CMK (cell line): ENCODE measurements at regions not wholly inside any gene's neighbourhood (a gene's known extent, or its start where the extent isn't known, plus 50 kb on each side); places are given as distances from the start of the nearest gene placed in this dataset.

Experiments used
- DNase-seq: peaks from one replicate; pipeline ENCODE4 v3.0.0-alpha.2; 2010; ENCODE audit warnings: low read depth

GRCh38 chr19:30634131-30634830 lies 262.1 kb downstream of the ZNF536 start:
- no peak for DNase-seq

GRCh38 chr19:30631033-30631370 lies 258.8 kb downstream of the ZNF536 start:
- no peak for DNase-seq

DNA sequence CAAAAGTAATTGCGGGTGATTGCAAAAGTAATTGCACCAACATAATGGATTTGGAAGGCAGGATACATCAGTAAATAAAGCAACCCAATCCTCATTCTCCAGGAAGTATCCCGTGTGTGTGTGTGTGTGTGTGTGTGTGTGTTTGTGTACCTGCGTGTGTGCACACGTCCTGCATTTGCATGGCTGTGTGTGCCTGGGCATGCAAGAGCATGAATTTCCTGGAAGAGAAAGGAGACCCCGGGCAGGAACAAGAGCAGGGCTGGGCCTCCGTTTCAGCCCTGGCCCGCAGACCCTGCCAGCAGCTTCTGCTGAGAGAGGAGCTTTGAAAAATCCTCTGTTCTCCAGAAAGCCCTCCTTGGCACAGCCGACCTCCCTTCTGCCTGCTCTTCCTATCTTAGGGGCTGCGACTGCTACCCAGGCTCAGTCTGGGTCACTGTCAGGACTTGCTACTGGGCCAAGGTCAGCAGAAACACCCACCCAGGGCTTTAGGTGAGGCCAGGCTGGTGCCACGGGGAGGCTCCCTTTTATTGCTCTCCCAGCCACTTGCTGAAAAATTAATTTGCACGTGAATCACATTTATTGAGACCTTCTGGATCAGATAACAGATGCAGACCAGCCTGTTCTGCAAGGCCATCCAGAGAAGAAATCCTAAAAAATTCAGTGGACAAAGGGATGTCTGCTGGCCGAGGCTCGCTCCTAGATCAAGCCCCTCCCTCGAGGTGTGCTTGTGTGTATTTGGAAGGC lies 258.3 kb downstream of the ZNF536 start:
- DNase-seq, result no peak

GRCh38 chr19:30629086-30629485 lies 256.9 kb downstream of the ZNF536 start:
- DNase-seq, result no peak

DNA sequence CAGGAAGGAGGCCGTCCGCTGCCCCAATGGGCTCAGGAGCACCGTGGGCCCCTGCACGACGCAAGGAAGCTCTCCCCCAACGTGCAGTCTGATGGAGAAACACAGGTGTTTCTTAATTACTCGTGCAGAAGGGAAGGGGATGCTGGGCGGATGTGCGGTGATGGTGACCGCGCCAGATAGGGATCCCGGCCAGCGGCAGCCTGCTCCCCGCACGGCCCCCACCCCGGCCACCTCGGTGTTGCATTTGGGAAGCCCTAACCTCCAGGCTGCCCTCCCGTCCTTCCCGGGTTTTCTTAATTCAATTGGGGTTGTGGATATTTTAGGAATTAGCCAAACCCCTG lies 254.4 kb downstream of the ZNF536 start:
- DNase-seq, result no peak

- no peak for DNase-seq
Measured at GRCh38 chr19:30625947-30626625, 253.9 kb downstream of the ZNF536 start.

- no peak for DNase-seq
Measured at GRCh38 chr19:30622276-30622675, 250.1 kb downstream of the ZNF536 start.

DNA sequence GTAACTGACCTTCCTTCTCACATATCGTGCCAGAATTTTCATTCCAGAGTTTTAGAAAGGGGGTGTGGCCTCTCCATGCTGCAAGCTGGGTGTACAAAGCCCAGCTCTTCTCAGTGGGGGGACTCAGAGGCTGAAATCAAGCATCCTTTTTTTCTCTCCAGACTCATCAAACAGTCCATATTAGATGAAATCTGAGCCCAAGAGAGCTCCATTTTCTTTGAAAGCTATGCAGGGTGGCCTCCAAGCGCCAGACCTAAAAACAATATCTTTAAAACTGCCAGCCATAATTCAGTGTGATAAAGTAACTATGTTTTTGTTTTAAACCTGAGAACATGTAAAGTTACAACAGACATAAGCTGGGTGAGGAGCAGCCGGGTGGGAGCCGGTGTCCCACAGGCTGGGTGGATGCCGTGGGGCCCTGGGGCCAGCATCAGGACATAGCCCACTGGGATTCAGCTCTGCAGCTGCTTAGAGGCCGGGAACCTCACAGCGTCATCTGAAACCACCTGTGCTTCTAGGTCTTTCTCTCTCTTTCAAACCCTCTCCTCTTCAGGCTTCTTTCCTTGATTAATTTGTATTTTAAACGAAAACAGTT lies 249.2 kb downstream of the ZNF536 start:
- DNase-seq, result no peak

DNA sequence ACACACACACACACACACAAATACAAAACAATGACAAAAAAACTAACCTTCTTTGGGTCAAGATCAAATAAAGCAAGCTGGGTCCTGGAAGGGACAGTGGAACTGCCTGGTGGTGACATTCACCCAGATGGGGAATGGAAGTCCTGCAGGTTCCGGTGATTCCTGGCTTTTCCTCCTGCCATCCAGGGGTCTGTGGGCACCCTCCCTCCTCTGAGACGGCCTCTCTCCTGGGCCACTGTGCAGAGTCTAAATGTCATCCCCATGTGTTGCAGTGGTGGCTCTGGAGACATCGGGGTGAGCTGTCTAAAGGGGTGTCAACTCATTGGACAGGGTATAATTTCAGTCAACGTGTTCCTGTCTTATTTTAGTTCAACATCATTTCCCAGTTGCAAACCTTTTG lies 248.2 kb downstream of the ZNF536 start:
- no peak for DNase-seq

DNA sequence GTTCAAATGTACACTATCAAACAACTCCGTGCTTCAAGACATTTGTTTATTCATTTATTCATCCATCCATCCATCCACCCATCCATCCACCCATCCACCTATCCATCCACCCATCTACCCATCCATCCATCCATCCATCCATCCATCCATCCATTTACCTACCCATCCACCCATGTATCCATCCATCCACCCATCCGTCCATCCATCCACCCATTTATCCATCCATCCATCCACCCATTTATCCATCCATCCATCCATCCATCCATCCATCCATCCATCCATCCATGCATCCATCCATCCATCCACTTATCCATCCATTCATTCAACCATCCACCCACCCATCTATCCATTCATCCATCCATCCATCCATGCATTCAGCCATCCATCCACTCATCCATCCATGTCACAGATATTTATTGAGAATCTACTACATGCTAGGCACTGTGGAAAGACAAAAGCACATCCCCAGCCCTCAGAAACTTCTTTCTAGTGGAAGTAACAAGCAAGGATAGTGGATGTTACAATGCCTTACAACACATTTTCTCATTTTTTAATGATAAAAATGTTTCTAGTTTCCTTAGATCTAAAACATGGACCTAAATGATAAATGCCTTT lies 237.6 kb downstream of the ZNF536 start:
- no peak for DNase-seq

DNA sequence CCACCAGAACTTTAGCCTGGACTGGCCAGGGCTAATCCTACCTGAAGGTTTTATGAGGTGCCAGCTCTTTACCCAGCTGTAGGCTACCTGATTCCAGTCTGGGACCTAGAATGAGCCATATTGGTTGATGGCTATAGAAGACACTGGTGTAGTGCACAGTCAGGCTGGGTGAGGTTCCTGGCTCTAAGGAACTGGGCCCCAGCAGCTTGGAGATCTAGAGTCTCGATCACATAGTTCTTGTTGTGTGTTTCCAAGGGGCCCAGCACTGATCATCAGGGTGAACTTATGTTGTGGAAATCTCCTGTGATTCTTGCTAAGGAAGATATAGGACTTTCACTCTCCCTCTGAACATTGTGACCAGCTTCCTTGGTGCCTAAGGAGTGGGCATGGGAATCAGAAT lies 236.3 kb downstream of the ZNF536 start:
- DNase-seq, result no peak
